Right lobe of liver (tissue), 6 donors: ENCODE measurements at regions not wholly inside any gene's neighbourhood (a gene's known extent, or its start where the extent isn't known, plus 50 kb on each side); places are given as distances from the start of the nearest gene placed in this dataset.
"Not testable (repeated sequence)": the region's sequence is repeated elsewhere in the genome, so short reads cannot be mapped to it uniquely, and the experiment has no call there.

Source experiments
- ATAC-seq, 4 donors: fragments of 200-7000 bp; cut with Tn5 transposase; one replicate each; pipeline ENCODE4 v1.9.1; 2020; ENCODE audit warnings: mild to moderate bottlenecking in 4 of 4, moderate library complexity in 4 of 4
- DNase-seq, 3 donors: peaks; one replicate each; pipeline ENCODE4 v3.0.0-alpha.2; 2020
- H3K27ac ChIP-seq, 3 donors: fragments of 200-600 bp; one replicate each; pipeline ENCODE4 v1.8.0; 2022
- H3K27me3 ChIP-seq, 2 donors: fragments of 200-600 bp; one replicate each; pipeline ENCODE4 v1.8.0; 2022
- H3K36me3 ChIP-seq, 4 donors: fragments of 200-600 bp; sonication (generic) in 1 of 4; one replicate each; pipeline versions ENCODE4 v1.5.1 to v1.8.0; 2017 to 2022; ENCODE audit warnings: control low read depth in 1 of 4
- H3K4me1 ChIP-seq, 4 donors: fragments of 200-600 bp; sonication (generic) in 1 of 4; one replicate each; pipeline versions ENCODE4 v1.5.1 to v1.8.0; 2017 to 2022; ENCODE audit warnings: control low read depth in 1 of 4
- H3K4me3 ChIP-seq, 3 donors: fragments of 200-600 bp; one replicate each; pipeline ENCODE4 v1.8.0; 2022
- H3K9me3 ChIP-seq, 4 donors: fragments of 200-600 bp; sonication (generic) in 1 of 4; one replicate each; pipeline versions ENCODE4 v1.5.1 to v1.8.0; 2017 to 2022; ENCODE audit warnings: control low read depth in 1 of 4
- POLR2A ChIP-seq: fragments of 450-650 bp; IDR thresholded peaks from one replicate; pipeline ENCODE4 v1.6.1; 2017; ENCODE audit warnings: antibody characterized with exemption, mild to moderate bottlenecking
- WGBS: methylation state at CpG from one replicate; pipeline ENCODE4 v1.1.6; 2018; ENCODE audit warnings: low coverage, low lambda C conversion rate; ENCODE audit not compliant: insufficient coverage; ENCODE audit errors: missing lambda C conversion rate; 5-methylcytosine and 5-hydroxymethylcytosine counted together
- intact Hi-C, 2 donors: fragments of 100-400 bp; cut with DNase I; formaldehyde crosslinking; loops; one replicate each; pipeline versions ENCODE4 v1.11.2 to v1.14.1; 2022
- TF ChIP-seq, protein P1 (sequence below), 4 donors: fragments of 200-600 bp in 3 of 4; fragments of 450-650 bp in 1 of 4; IDR thresholded peaks; one replicate each; pipeline versions ENCODE4 v1.5.1 to v1.8.0; 2016 to 2022; ENCODE audit warnings: antibody characterized with exemption in 4 of 4, mild to moderate bottlenecking in 2 of 4
- donor health status: DM: no; HTN: yes; CAD: no.
- donor health status: DM: no; HTN: no; CAD: no.
- donor health status: DM: no; HTN: no; CAD: no.
- donor health status: DM: no; HTN: yes; CAD: no.
- donor health status: DM: no; HTN: yes; CAD: no.

DNA sequence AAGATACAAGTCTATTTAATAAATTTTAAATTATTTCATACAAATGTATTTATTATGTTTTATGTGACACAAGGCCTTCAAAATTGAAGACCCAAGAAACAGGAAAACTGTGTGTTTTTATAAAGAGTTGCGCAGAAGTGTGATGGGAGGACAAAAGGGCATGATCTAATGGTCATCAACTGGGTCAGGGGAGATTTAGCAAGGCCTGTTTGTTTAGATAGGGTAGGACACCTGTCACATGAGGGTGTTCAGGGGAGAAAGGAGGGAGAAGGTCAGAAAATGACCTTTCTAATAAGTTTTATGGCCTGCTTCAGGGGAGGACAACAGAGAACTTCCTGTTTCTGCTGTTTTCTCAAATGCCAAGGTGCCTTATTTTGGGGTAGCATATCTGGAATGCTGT is 528.8 kb downstream of the STK39 start:
- 40% methylated on average over 1 of the region's 1 CpG for WGBS
- ATAC-seq: peak; percentile 79 to 100 (median 92)
- no peak overlapping the region for H3K4me3 ChIP-seq
- H3K4me1 ChIP-seq: peaks cover 0 to 4% (median 0%) of the 10 kb centered on the region in 4 donors
- DNase-seq: no peak
- H3K27ac ChIP-seq: no peak overlapping the region
- no peaks in the 10 kb centered on the region for H3K36me3 ChIP-seq
- intact Hi-C loops: no loop called here
- TF ChIP-seq, protein P1, sequence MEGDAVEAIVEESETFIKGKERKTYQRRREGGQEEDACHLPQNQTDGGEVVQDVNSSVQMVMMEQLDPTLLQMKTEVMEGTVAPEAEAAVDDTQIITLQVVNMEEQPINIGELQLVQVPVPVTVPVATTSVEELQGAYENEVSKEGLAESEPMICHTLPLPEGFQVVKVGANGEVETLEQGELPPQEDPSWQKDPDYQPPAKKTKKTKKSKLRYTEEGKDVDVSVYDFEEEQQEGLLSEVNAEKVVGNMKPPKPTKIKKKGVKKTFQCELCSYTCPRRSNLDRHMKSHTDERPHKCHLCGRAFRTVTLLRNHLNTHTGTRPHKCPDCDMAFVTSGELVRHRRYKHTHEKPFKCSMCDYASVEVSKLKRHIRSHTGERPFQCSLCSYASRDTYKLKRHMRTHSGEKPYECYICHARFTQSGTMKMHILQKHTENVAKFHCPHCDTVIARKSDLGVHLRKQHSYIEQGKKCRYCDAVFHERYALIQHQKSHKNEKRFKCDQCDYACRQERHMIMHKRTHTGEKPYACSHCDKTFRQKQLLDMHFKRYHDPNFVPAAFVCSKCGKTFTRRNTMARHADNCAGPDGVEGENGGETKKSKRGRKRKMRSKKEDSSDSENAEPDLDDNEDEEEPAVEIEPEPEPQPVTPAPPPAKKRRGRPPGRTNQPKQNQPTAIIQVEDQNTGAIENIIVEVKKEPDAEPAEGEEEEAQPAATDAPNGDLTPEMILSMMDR (IDR thresholded peaks at IDR 0.05): no peak
- TF ChIP-seq POLR2A: no peak
- no peaks in the 10 kb centered on the region for H3K9me3 ChIP-seq
- H3K27me3 ChIP-seq: no peaks in the 10 kb centered on the region

DNA sequence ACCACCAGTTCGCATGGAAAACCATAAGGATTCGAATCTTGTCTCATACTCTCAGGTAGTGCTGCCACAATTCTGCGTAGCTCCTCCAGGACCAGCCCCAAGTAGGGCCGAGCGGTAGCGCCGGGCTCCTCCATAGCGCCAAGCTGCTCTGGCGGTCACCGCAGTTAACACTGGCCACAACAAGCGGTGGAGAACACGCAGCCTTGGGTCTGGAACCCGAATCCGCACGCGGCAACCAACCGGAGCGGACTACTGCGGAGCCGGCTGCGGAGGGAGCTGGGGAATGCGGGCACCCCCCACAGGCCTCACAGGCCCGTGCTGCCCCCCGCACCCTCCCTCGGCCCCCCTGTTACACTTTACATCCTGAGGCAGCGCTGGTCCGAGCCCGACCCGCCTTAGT is 531.5 kb downstream of the STK39 start:
- H3K27me3 ChIP-seq: no peaks in the 10 kb centered on the region
- intact Hi-C loops: no loop called here
- no peak for TF ChIP-seq POLR2A
- TF ChIP-seq, protein P1 (IDR thresholded peaks at IDR 0.05): no peak
- 83% methylated on average over 5 of the region's 29 CpGs for WGBS
- H3K4me3 ChIP-seq: no peak overlapping the region
- H3K36me3 ChIP-seq: no peaks in the 10 kb centered on the region
- no peaks in the 10 kb centered on the region for H3K9me3 ChIP-seq
- H3K27ac ChIP-seq: no peak overlapping the region
- DNase-seq (no peak), ATAC-seq (no peak)
- H3K4me1 ChIP-seq: peaks cover 0 to 4% (median 0%) of the 10 kb centered on the region in 4 donors

DNA sequence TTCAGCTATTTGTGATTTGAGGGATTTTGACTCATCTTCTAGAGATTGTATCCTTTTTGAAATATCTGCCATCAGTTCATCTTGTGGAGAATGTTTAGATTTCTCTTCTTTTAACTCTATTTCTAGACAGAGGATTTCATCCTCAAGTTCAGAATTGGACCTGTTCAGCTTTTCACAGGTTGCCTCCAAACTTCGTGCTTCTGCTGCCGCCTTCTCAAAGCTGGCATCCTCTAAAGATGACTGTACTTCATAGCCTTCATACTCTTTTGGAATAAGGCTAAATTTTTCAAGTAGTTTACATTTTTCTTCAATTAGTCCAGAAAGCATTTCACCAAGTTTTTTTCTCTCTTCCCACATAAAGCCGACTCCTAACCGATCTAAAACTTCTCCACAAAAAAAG is 531.9 kb downstream of the STK39 start:
- H3K9me3 ChIP-seq, H3K27ac ChIP-seq, intact Hi-C loops, DNase-seq, H3K4me1 ChIP-seq, H3K27me3 ChIP-seq, H3K4me3 ChIP-seq, H3K36me3 ChIP-seq, ATAC-seq: not testable (repeated sequence)
- 71% methylated on average over 4 of the region's 4 CpGs for WGBS

DNA sequence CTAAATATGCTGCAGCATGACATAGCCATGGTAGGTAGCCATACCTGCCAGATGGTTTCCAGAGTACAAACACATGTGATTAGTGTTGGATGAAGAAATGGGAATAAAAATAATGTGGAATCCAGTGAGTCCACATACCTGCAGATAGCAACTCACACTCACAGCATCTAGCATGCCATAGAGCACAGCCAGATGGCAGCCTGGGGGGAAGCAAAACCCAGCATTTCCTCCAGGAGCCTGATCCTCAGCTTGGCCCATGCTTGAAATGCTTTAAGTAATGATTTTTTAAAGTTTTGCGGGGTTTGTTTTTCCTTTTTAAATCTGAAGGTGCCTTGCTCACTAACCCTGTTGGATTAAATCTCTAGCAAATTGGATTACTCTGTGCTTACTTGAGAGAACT is 535.1 kb downstream of the STK39 start:
- no peak for DNase-seq
- TF ChIP-seq, protein P1 (IDR thresholded peaks at IDR 0.05): no peak
- TF ChIP-seq POLR2A: no peak
- Histone ChIP-seq H3K4me3 (no peak overlapping the region), H3K36me3 (no peaks in the 10 kb centered on the region), H3K27me3 (no peaks in the 10 kb centered on the region), H3K9me3 (no peaks in the 10 kb centered on the region), H3K27ac (no peak overlapping the region), H3K4me1 (no peaks in the 10 kb centered on the region)
- ATAC-seq: no peak
- intact Hi-C loops: no loop called here
- whole genome bisulfite sequencing: 90% methylated on average over 1 of the region's 1 CpG

DNA sequence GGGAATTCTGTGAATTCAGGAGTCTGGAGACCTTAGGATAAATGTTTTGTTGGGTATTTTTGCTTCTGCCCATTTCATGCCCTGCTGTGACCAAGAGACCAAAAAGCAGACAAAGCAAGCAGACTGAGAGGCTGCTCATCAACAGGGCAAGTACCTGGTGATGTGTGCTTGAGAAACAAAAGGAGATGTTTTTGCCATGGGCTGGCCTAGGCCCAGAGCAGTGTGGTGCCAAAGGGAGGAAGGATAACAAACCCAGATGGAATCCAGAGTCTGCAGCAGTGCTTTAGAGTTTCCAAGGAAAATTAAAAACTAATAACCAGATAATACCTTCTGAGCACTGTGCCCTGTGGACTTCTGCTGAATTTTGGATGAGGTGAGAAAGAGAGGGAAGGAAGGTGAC is 538.4 kb downstream of the STK39 start:
- no peaks in the 10 kb centered on the region for H3K9me3 ChIP-seq
- intact Hi-C loops: no loop called here
- H3K36me3 ChIP-seq: no peaks in the 10 kb centered on the region
- no peaks in the 10 kb centered on the region for H3K27me3 ChIP-seq
- no peak overlapping the region for H3K4me3 ChIP-seq
- ATAC-seq (no peak), DNase-seq (no peak)
- H3K4me1 ChIP-seq: peaks cover 0 to 5% (median 0%) of the 10 kb centered on the region in 4 donors
- TF ChIP-seq, protein P1 (IDR thresholded peaks at IDR 0.05): no peak
- TF ChIP-seq POLR2A: no peak
- no peak overlapping the region for H3K27ac ChIP-seq
